ENCODE measurements at regions not wholly inside any gene's neighbourhood (a gene's known extent, or its start where the extent isn't known, plus 50 kb on each side); places are given as distances from the start of the nearest gene placed in this dataset.

DNA sequence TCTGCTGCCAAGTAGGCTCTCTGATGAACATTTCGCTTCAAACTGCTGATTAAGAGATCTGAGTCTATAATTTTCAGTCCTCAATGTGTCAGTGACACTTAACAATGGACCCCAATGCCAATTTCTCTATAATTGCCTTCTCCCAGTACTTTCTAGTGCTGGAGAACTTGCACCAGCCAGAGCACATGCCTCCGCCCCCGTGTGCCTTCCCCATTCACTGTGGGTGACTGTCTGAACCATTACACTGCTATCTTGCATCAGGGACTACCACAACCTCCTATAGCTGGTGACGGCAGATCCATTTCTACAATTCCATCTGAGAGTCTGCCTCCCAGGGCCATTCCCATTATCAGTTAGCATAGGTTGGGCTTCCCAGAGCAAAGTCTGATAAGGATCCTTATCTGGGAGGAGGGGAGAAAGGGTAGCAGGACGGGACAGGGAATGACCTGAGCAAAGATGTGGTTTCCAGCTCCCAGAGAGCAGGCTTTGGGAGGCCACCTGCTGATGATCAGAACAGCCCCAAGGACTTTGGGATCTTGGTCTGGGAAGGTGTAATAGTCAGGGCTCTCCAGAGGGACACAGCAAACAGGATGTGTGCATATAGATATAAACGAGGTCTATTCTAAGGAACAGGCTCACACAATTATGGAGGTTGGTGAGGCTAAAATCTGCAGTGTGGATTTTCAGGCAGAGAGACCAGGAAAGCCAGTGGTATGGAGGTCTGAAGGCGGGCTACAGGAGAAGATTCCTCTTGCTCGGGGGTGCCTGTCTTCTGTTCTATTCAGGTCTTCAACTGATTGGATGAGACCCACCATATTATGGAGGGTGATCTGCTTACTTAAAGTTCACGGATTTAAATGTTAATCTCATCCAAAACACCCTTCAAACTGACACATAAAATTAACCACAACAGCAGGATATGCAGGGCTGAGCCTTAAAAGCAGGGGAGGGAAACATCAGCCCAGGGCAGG lies 238.2 kb downstream of the PTPRU start:
- no peak for DNase-seq

DNA sequence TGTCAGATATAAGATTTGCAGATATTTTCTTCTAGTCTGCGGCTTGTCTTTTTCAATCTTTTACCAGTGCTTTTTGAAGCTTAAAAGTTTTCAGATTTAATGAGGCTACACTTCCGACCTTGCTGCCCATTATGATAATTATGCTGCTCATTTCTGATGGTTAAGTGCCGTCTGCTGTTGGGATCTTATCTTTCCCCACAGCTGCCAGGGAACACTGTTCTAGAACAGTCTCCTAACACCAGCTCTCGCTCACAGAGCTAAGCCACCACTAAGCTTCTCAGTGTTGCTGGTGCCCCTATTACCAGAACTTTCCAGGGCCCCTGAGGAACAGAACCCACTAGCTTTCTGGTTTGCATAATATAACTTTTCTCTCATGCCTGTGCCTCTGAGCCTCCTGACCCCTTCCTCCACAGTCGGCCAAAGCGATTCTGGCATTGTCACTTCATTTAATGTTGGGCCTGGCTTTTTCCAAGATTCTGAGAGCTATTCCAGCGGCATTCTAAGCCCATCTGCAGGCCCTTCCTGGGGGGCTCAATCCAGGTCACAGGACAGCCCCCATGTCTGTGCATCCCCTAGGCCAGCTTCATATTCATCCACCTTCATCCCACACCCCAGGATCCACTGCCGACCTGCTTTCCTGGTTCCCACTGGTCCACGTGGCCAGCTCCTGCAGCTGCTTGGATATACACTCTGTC lies 237.0 kb downstream of the PTPRU start:
- DNase-seq = no peak

DNA sequence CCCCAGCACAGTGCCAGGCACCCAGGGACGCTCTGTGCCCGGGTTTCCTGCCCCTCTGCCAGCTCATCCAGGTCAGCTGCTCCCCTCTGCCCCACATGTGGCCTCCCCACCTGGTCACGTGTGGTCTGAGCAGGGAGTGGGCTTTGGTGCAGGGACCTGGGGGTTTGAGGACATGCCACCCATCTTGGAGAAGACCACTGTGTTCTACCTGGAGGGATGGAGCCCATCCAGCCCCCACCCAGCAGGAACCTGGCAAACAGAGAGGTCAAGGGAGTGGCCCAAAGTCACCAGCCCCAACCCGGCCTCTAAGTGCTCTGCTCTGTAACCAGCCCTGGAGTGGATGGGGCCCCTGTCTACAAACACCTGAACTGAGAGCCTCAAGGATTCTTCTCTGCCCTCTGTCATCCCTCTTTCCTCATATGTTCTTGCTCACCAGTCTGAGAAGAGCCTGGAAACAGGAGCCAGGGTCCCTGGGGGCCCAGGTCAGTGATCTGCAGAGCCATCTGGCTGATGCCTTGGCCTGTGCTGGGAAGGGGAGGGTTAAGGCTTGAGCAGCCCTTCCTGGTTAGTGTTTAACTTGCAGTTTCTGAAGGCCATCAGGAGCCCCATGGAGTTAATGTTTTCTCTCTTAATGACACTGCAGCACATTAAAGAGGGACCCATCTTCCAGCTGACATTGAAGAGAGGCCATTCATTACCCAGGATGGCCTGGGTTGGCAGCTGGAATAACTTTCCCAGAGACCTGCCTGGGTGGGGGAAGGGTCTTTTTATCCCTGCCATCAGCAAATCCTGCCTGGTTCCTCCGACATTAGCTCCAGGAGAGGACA lies 235.4 kb downstream of the PTPRU start:
- no peak for DNase-seq

DNA sequence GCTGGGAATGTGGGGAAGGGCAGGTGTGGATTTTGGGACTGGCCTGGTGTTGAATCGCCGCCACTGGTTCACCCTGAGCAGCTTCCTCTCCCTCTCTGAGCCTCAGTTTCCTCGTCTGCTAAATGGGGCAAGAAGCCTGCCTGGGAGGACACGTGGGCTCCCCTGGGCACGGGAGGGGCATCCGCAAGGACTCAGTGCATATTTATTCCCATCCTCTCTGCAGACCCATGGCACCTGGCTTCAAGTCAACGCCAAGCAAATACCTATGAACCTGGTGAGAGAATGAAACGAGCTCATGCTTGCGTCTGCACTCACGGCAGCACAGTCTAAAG lies 234.4 kb downstream of the PTPRU start:
- DNase-seq = no peak

DNA sequence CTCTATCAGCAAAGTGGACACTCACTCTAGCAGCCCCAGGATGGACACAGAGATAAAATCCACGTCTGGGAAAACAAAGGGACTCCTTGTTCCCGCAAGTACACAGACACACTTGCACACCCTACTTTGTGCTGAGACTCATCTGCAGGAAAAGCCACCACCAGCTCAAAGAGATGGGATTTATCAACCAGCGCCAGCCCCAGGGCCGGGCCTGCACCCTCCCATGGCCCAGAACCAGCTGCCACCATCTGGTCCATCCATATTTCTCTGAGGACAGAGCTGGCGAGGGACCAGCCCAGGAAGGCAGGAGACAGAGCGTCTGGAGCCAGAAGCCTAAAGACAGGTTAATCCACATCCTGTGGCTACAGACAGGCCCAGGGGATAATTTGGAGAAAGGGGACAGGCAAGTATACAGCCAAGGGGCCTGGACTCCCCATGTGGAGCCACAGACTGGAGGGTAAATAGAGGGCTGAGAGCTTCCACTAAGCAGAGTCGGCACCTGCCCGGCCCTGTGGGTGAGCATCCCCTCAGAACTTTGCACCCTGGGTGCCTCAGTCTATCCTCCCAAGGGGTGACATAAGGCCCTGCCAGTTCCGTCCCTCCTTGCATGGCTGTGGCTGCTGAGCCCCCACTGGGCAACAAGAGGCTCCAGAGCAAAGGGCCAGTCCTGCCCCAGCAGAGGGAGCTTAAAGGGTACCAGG lies 233.9 kb downstream of the PTPRU start:
- DNase-seq = no peak

DNA sequence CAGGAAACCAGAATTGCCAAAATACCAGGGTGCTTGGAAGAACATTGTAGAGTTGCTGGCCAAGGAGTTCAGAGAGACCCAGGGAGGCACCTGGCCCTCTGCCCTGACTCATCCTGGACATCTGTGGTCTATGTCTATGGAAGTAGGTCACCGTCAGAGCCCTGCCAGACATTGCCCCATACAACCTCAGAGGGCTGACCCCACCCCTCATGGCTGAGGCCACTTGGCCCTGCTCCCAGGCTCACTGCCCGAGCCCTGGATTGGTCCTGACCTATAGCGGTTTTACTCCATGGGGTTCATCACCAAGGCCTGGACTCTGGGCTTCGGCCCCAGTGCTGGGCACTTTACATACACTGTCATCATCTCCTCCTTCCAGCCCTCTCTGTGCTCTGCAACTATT lies 233.1 kb downstream of the PTPRU start:
- no peak for DNase-seq

- DNase-seq = no peak
Measured at GRCh38 chr1:29467989-29468900, 231.9 kb downstream of the PTPRU start.

GRCh38 chr1:29466258-29466657 lies 229.9 kb downstream of the PTPRU start:
- DNase-seq = no peak

DNA sequence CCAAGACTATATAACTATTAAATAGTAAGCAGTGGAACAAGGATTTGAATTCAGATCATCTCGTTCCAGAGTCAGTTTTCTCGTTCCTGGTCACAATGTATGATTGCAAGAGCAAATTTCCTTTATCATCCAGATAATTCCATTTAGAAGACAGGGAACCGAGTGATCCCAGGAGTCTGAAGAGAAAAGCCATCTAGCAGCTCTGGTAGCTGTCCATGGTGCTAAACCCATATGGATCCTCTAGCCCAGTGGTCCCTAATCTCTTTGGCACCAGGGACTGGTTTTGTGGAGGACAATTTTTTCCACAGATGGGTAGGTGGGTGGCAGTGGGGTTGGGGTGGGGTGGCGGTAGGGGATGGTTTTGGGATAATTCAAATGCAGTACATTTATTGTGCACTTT lies 229.4 kb downstream of the PTPRU start:
- DNase-seq = no peak

GRCh38 chr1:29462096-29462495 lies 225.8 kb downstream of the PTPRU start:
- no peak for DNase-seq

DNA sequence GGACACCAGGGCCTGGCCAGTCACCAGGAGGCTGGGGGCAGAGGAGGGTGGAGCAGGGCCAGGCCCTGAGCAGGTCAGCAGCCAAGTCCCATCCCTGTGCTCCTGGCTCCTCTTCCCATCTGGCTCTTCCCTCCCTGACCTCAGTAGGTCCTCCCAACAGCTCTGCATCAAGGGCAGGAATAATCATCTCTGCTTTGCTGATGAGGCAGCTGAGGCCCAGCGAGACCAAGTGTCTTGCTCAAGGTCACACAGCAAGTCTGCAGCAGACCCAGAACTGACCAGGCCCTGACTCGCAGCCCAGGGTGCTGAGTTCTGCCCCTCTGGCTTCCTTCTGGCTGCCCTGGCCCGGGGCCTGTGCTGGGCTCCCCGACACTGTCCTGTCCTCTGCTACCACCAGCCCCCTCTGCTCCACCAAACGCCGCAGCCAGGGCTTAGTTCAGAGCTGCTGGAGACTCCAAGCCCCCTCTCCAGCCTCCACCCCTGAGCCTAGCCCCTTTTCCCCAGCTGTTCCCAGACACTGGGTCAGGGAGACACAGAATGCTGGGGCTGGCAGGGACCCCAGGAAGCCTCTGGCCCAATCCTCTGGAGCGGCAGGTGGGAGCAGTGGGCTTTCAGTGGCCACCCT lies 224.9 kb downstream of the PTPRU start:
- no peak for DNase-seq

DNA sequence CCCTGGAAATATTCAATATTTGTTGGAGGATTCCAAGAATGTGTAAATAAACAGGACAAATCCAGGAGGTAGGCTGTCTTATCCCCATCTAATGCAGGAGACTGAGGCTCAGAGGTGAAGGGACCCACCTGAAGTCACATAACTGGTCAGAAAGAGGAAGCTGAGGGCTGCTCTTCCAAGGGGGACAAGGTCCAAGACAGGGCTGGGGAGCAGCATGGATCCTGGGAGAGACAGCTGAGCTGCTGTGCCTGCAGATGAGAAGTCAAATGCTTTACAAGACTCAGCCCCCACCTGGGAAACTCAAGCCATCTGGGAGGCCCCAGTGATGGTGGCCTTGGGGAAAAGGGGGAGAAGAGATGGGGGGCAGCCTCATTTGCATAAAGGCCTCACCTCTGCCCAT lies 224.4 kb downstream of the PTPRU start:
- no peak for DNase-seq

GRCh38 chr1:29460041-29460610 lies 223.8 kb downstream of the PTPRU start:
- no peak for DNase-seq

GRCh38 chr1:29459620-29459945 lies 223.3 kb downstream of the PTPRU start:
- no peak for DNase-seq

GRCh38 chr1:29458737-29459619 lies 222.7 kb downstream of the PTPRU start:
- no peak for DNase-seq

- no peak for DNase-seq
Measured at GRCh38 chr1:29457496-29458368, 221.4 kb downstream of the PTPRU start.

GRCh38 chr1:29456685-29457435 lies 220.5 kb downstream of the PTPRU start:
- DNase-seq = no peak

DNA sequence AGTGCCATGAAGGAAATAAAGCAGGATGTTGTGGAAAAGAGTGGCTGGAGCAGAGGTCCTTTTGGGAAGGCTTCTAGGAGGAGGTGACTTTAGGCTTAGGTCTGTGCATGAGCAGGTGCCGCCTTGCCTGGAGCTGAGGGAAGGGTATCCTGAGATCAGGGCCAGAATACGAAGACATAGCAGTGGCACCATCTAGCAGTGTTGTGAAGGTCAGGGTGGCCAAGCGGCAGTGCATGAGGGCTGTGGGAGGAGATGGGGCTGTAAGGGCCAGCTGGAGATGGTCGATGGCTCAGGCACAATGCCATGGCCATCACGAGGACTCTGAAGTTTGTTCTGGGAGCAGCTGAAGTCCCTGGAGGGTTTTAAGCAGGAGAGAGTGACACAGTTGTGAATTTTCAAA lies 219.5 kb downstream of the PTPRU start:
- DNase-seq = no peak

Measured in CD4-positive, alpha-beta T cell treated with Interleukin-17A for 1 hour (primary cell).